GM18861 (cell line): ENCODE measurements at regions not wholly inside any gene's neighbourhood (a gene's known extent, or its start where the extent isn't known, plus 50 kb on each side); places are given as distances from the start of the nearest gene placed in this dataset.

Experiments used
- ATAC-seq: cut with Tn5 transposase; IDR thresholded peaks from one replicate; pipeline ENCODE4 v1.9.1; 2021; ENCODE audit not compliant: unreplicated experiment

DNA sequence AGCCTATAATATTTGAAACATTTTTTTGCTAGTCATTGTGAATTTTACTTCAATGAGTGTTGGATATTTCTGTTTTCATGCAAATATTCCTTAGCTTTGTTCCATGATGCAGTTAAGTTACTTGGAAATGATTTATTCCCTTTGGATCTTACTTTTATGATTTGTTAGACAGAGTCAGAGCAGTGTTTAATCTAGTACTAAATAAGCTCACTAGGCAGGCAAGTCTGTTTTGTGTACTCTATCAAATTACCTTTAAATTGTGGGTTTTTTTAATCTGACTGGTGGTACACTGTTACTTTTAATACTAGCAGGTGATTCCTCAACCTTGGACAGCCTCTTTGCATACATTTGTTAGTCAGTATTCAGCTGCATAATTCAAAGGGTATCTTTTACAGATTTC, 173.3 kb upstream of the MBNL1 start:
- no peak for ATAC-seq

GRCh38 chr3:152096280-152096906, 172.3 kb upstream of the MBNL1 start:
- no peak for ATAC-seq

DNA sequence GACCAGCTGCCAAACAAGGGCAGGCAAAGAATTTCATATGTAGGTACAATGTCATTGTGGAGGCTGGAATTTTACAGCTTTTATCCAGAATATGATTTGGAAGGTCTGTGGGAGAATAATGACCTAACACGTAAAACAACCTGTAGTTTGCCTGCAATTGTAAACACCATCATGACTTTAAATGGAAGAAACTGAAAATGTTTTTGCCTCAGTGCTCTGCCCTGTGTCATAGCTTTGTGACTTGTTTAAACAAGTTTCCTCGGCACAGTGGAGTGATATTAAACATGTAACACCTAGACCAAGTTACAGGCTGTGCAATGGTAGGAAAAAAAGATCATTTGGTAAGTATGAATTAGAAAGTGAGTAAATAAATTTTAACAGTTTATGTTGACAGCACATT, 171.6 kb upstream of the MBNL1 start:
- no peak for ATAC-seq

DNA sequence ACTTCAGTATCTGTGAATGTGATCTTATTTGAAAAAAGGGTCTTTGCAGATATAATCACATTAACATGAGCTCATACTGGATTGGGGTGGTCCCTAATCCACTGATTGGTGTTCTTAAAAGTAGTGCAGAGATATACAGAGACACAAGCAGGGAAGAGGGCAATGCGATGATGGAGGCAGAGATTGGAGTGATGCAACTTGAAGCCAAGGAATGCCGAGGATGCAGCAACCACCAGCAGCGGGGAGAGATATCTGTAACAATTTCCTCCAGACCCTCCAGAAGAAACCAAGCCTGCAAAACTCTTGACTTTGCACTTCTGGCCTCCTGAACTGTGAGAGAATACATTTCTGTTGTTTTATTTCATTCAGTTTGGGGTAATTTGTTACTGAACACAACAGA, 171.0 kb upstream of the MBNL1 start:
- ATAC-seq = no peak

DNA sequence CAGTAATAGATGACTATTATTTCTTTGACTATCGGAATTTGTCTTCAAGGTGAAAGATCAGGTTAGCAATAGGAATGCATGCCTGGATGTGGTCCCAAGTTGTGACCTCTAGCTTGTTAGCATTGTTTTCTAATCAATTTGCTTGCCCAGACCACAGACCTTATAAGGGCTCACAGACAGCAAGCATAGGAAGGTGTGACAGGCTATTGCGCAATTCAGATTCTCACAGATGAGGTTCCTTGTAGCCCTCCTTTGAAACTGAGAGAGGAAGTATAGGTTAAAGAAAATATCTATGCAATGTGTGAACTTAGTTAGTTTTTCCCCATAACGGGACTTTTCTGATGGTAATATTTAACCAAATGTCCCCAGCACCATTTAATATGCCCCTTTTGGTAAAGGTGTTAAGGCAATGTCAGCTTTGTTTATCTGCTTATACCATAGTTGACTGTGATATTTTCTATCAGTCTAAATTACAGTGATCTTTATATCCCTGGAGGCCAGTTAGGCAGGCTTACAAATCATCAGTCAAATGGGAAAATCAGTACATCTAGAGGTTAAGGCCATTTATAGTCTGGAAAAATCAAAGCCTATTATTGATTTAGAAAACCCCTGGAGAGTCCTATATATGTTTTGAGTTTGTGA, 168.1 kb upstream of the MBNL1 start:
- peak; percentile 98 for ATAC-seq

DNA sequence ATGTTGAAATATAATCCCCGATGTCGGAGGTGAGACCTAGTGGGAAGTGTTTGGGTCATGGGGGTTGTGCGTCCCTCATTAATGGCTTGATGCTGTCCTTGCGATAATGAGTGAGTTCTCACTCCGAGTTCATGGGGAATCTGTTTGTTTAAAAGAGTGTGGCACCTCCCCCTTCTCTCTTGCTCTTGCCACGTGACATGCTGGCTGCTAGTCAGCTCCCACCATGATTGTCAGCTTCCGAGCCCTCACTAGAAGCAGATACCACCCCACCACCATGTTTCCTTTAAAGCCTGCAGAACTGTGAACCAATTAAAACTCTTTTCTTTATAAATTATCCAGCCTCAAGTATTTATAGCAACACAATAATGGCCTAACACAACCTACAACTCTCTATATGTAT, 166.3 kb upstream of the MBNL1 start:
- no peak for ATAC-seq

GRCh38 chr3:152103257-152103656, 165.5 kb upstream of the MBNL1 start:
- ATAC-seq = no peak

GRCh38 chr3:152104847-152105415, 163.8 kb upstream of the MBNL1 start:
- no peak for ATAC-seq

GRCh38 chr3:152105446-152105845, 163.3 kb upstream of the MBNL1 start:
- no peak for ATAC-seq

GRCh38 chr3:152109038-152109437, 159.7 kb upstream of the MBNL1 start:
- no peak for ATAC-seq

GRCh38 chr3:152113413-152113812, 155.3 kb upstream of the MBNL1 start:
- no peak for ATAC-seq

DNA sequence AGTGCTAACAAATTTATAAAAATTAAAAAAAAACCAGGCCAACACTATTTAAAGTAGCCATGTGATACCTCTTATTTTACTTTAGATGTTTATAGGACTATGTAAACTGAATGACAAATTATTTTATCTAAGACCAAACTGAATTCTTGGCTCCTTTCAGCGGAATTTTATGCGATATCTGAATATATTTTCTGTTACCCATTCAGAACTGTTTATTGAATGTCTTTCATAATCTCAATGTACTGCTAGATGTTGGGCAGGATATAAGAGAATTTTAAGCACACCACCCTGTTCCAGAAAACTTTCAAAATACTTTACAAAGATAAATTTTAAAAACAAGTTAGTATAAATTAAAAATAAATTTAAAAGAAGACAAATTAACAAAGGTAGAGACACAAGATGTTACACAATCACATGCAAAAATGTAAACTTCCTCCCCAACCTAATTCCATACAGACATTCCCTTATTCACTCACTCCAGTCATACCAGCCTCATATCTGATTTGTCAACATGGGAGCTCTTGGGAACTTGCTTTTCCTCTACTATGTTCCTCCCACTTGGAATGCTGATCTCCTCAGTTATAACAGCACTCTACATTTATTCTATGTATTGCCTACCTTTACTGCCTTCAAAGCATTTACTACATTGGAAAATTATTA, 154.6 kb upstream of the MBNL1 start:
- ATAC-seq = no peak

GRCh38 chr3:152120601-152121269, 148.0 kb upstream of the MBNL1 start:
- ATAC-seq = no peak

GRCh38 chr3:152121270-152121636, 147.5 kb upstream of the MBNL1 start:
- no peak for ATAC-seq

- no peak for ATAC-seq
Measured at GRCh38 chr3:152122851-152123250, 145.9 kb upstream of the MBNL1 start.

DNA sequence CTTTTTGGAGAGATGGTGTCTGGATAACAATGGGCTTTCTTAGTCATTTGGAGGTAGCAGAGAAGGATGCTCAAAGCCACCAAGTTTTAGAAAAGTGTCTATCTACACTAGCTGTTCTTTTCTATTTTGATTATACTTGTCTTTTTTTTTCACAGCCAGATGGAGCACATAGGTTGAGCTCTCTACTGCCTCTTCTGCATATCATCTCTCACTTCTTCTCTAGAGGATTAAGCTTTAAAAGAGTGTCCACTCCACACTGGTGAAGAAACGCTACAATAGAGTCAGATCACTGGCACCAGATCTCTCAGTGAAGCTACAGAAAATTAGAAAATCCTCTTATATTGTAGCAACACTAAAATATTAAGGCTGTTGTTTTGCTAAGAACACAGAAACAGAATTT, 145.3 kb upstream of the MBNL1 start:
- no peak for ATAC-seq

GRCh38 chr3:152126260-152126659, 142.5 kb upstream of the MBNL1 start:
- no peak for ATAC-seq

- peak; percentile 100 for ATAC-seq
Measured at GRCh38 chr3:152127058-152127457, 141.7 kb upstream of the MBNL1 start.

- no peak for ATAC-seq
Measured at GRCh38 chr3:152128356-152128755, 140.4 kb upstream of the MBNL1 start.

- ATAC-seq = no peak
Measured at GRCh38 chr3:152139651-152140050, 129.1 kb upstream of the MBNL1 start.

GRCh38 chr3:152146461-152146860, 122.3 kb upstream of the MBNL1 start:
- no peak for ATAC-seq

DNA sequence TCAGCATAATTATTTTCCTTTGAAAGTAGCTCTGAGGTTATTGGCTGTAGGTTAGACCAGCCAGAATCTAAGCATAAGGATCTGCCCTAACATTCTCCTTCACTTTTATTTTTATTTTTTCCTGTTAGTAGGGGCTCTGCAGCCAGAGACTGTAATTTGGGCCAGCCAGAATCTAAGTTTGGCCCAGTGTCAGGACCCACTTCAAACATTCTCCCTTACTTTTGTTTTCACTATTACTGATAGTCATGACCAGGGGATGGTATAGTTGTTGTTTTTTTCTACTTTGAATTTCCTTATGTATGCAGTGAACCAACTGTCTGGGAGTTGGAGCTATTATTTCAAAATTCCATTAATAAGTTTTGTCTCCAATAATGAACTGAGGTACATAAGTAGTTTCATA, 121.0 kb upstream of the MBNL1 start:
- ATAC-seq = no peak
